Natural killer cell treated with Interleukin-12 subunit alpha and Interleukin-12 subunit beta and Interleukin-15 and Interleukin-18, amount 100 ng/mL, for 72 hours (primary cell): ENCODE measurements at regions not wholly inside any gene's neighbourhood (a gene's known extent, or its start where the extent isn't known, plus 50 kb on each side); places are given as distances from the start of the nearest gene placed in this dataset.
A peak's percentile ranks its signal among the peaks of the same experiment; 100 is the strongest.

Experiments used
- ATAC-seq, 2 donors: fragments of 150-1000 bp; cut with Tn5 transposase in 1 of 2; sonication (Bioruptor Pico), chemical (Tn5 transposase) in 1 of 2; 2 replicates each; pipeline ENCODE4 v1.10.0; 2021
- DNase-seq: peaks from one replicate; pipeline ENCODE4 v3.0.0; 2022; ENCODE audit warnings: low spot score
- H3K27ac Mint-ChIP-seq, 2 donors: 1 replicate in 1 of 2; 2 replicates in 1 of 2; pipeline ENCODE4 v1.8.0; 2022; ENCODE audit warnings: mixed read lengths in 2 of 2, mild to moderate bottlenecking in 1 of 2, moderate library complexity in 1 of 2
- H3K27me3 Mint-ChIP-seq, 2 donors: 1 replicate in 1 of 2; 2 replicates in 1 of 2; pipeline ENCODE4 v1.8.0; 2022; ENCODE audit warnings: mixed read lengths in 2 of 2
- H3K36me3 Mint-ChIP-seq: one replicate; pipeline ENCODE4 v1.8.0; 2022; ENCODE audit warnings: mixed read lengths
- H3K4me1 Mint-ChIP-seq, 2 donors: 1 replicate in 1 of 2; 2 replicates in 1 of 2; pipeline ENCODE4 v1.8.0; 2022; ENCODE audit warnings: low read depth in 2 of 2, mixed read lengths in 2 of 2, mild to moderate bottlenecking in 1 of 2
- H3K4me3 Mint-ChIP-seq: one replicate; pipeline ENCODE4 v1.8.0; 2022; ENCODE audit warnings: mixed read lengths
- H3K9me3 Mint-ChIP-seq: 2 replicates; pipeline ENCODE4 v1.8.0; 2022; ENCODE audit warnings: mixed read lengths

- DNase-seq = no peak
- Mint-ChIP-seq H3K4me3 (no peak overlapping the region), H3K9me3 (no peaks in the 10 kb centered on the region), H3K27ac (no peak overlapping the region), H3K4me1 (peaks cover 4 to 15% of the 10 kb centered on the region in 2 donors), H3K27me3 (peaks cover 0 to 22% of the 10 kb centered on the region in 2 donors), H3K36me3 (no peaks in the 10 kb centered on the region)
- no peak for ATAC-seq
These were observed 98.4 kb upstream of the SLC45A1 start for GRCh38 chr1:8219530-8219929.

GRCh38 chr1:8218351-8219092 is 99.4 kb upstream of the SLC45A1 start:
- H3K4me3 Mint-ChIP-seq = peak overlapping the region; percentile 54
- peaks cover 1 to 19% of the 10 kb centered on the region in 2 donors for H3K27me3 Mint-ChIP-seq
- H3K27ac Mint-ChIP-seq = no peak overlapping the region
- peaks cover 4 to 15% of the 10 kb centered on the region in 2 donors for H3K4me1 Mint-ChIP-seq
- ATAC-seq (peak in 1 of 2 donors; percentile 48), DNase-seq (no peak)
- H3K36me3 Mint-ChIP-seq = no peaks in the 10 kb centered on the region
- no peaks in the 10 kb centered on the region for H3K9me3 Mint-ChIP-seq

- no peak overlapping the region for H3K27ac Mint-ChIP-seq
- no peaks in the 10 kb centered on the region for H3K36me3 Mint-ChIP-seq
- ATAC-seq (no peak), DNase-seq (no peak)
- H3K4me3 Mint-ChIP-seq = peak overlapping the region; percentile 54
- H3K9me3 Mint-ChIP-seq = no peaks in the 10 kb centered on the region
- H3K4me1 Mint-ChIP-seq = peaks cover 10 to 23% of the 10 kb centered on the region in 2 donors
- peaks cover 7 to 25% of the 10 kb centered on the region in 2 donors for H3K27me3 Mint-ChIP-seq
These were observed 100.1 kb upstream of the SLC45A1 start for GRCh38 chr1:8217809-8218208.

- DNase-seq = no peak
- Mint-ChIP-seq H3K4me1 (peaks cover 16 to 29% of the 10 kb centered on the region in 2 donors), H3K9me3 (no peaks in the 10 kb centered on the region), H3K27ac (peak overlapping the region in 1 of 2 donors; percentile 63), H3K27me3 (peaks cover 14 to 30% of the 10 kb centered on the region in 2 donors), H3K36me3 (no peaks in the 10 kb centered on the region), H3K4me3 (peak overlapping the region; percentile 65)
- peak; percentile 67 to 75 for ATAC-seq
These were observed 100.8 kb upstream of the SLC45A1 start for GRCh38 chr1:8217011-8217711.

- DNase-seq = no peak
- no peaks in the 10 kb centered on the region for H3K36me3 Mint-ChIP-seq
- H3K9me3 Mint-ChIP-seq = no peaks in the 10 kb centered on the region
- H3K4me1 Mint-ChIP-seq = peaks cover 25 to 39% of the 10 kb centered on the region in 2 donors
- ATAC-seq = no peak
- no peak overlapping the region for H3K27ac Mint-ChIP-seq
- H3K4me3 Mint-ChIP-seq = no peak overlapping the region
- H3K27me3 Mint-ChIP-seq = peaks cover 17 to 36% of the 10 kb centered on the region in 2 donors
These were observed 101.9 kb upstream of the SLC45A1 start for GRCh38 chr1:8216005-8216404.

GRCh38 chr1:8214501-8215173 is 103.3 kb upstream of the SLC45A1 start:
- Mint-ChIP-seq H3K4me1 (peaks cover 25 to 41% of the 10 kb centered on the region in 2 donors), H3K4me3 (no peak overlapping the region), H3K27me3 (peaks cover 17 to 33% of the 10 kb centered on the region in 2 donors), H3K36me3 (no peaks in the 10 kb centered on the region), H3K9me3 (no peaks in the 10 kb centered on the region), H3K27ac (no peak overlapping the region)
- DNase-seq (no peak), ATAC-seq (no peak)

GRCh38 chr1:8213676-8214075 is 104.2 kb upstream of the SLC45A1 start:
- H3K9me3 Mint-ChIP-seq = no peaks in the 10 kb centered on the region
- H3K27ac Mint-ChIP-seq = no peak overlapping the region
- H3K4me3 Mint-ChIP-seq = no peak overlapping the region
- peaks cover 17 to 31% of the 10 kb centered on the region in 2 donors for H3K27me3 Mint-ChIP-seq
- no peak for DNase-seq
- ATAC-seq = no peak
- H3K36me3 Mint-ChIP-seq = no peaks in the 10 kb centered on the region
- H3K4me1 Mint-ChIP-seq = peaks cover 25 to 36% of the 10 kb centered on the region in 2 donors

GRCh38 chr1:8213136-8213535 is 104.8 kb upstream of the SLC45A1 start:
- no peaks in the 10 kb centered on the region for H3K36me3 Mint-ChIP-seq
- no peak for DNase-seq
- H3K27me3 Mint-ChIP-seq = peaks cover 17 to 31% of the 10 kb centered on the region in 2 donors
- H3K27ac Mint-ChIP-seq = peak overlapping the region in 1 of 2 donors; percentile 63
- H3K9me3 Mint-ChIP-seq = no peaks in the 10 kb centered on the region
- no peak for ATAC-seq
- H3K4me3 Mint-ChIP-seq = no peak overlapping the region
- peaks cover 25 to 34% of the 10 kb centered on the region in 2 donors for H3K4me1 Mint-ChIP-seq

GRCh38 chr1:8212580-8213031 is 105.3 kb upstream of the SLC45A1 start:
- peaks cover 17 to 31% of the 10 kb centered on the region in 2 donors for H3K27me3 Mint-ChIP-seq
- no peaks in the 10 kb centered on the region for H3K9me3 Mint-ChIP-seq
- no peaks in the 10 kb centered on the region for H3K36me3 Mint-ChIP-seq
- DNase-seq (no peak), ATAC-seq (no peak)
- H3K27ac Mint-ChIP-seq = peak overlapping the region; percentile 40 to 63
- peaks cover 25 to 32% of the 10 kb centered on the region in 2 donors for H3K4me1 Mint-ChIP-seq
- H3K4me3 Mint-ChIP-seq = peak overlapping the region; percentile 75

- DNase-seq = no peak
- H3K36me3 Mint-ChIP-seq = no peaks in the 10 kb centered on the region
- peaks cover 17 to 31% of the 10 kb centered on the region in 2 donors for H3K27me3 Mint-ChIP-seq
- H3K9me3 Mint-ChIP-seq = no peaks in the 10 kb centered on the region
- peak overlapping the region; percentile 75 for H3K4me3 Mint-ChIP-seq
- peak; percentile 59 to 79 for ATAC-seq
- H3K27ac Mint-ChIP-seq = peak overlapping the region; percentile 40 to 63
- peaks cover 25 to 32% of the 10 kb centered on the region in 2 donors for H3K4me1 Mint-ChIP-seq
These were observed 105.9 kb upstream of the SLC45A1 start for GRCh38 chr1:8211883-8212579.

- no peak for DNase-seq
- ATAC-seq = peak; percentile 24 to 37
- peaks cover 17 to 27% of the 10 kb centered on the region in 2 donors for H3K27me3 Mint-ChIP-seq
- H3K4me1 Mint-ChIP-seq = peaks cover 21 to 28% of the 10 kb centered on the region in 2 donors
- no peaks in the 10 kb centered on the region for H3K36me3 Mint-ChIP-seq
- H3K9me3 Mint-ChIP-seq = no peaks in the 10 kb centered on the region
- peak overlapping the region; percentile 75 for H3K4me3 Mint-ChIP-seq
- H3K27ac Mint-ChIP-seq = peak overlapping the region; percentile 40 to 63
These were observed 106.5 kb upstream of the SLC45A1 start for GRCh38 chr1:8211251-8211882.

GRCh38 chr1:8207202-8207601 is 110.7 kb upstream of the SLC45A1 start:
- ATAC-seq (no peak), DNase-seq (no peak)
- peaks cover 4 to 10% of the 10 kb centered on the region in 2 donors for H3K27me3 Mint-ChIP-seq
- H3K27ac Mint-ChIP-seq = no peak overlapping the region
- H3K4me3 Mint-ChIP-seq = no peak overlapping the region
- no peaks in the 10 kb centered on the region for H3K36me3 Mint-ChIP-seq
- peaks cover 10 to 14% of the 10 kb centered on the region in 2 donors for H3K4me1 Mint-ChIP-seq
- no peaks in the 10 kb centered on the region for H3K9me3 Mint-ChIP-seq

GRCh38 chr1:8206391-8206790 is 111.5 kb upstream of the SLC45A1 start:
- no peak overlapping the region for H3K27ac Mint-ChIP-seq
- peaks cover 0 to 3% of the 10 kb centered on the region in 2 donors for H3K27me3 Mint-ChIP-seq
- no peaks in the 10 kb centered on the region for H3K36me3 Mint-ChIP-seq

More at GRCh38 chr1:8206391-8206790, 111.5 kb upstream of the SLC45A1 start:
- Mint-ChIP-seq H3K4me3 (no peak overlapping the region), H3K4me1 (peaks cover 2 to 6% of the 10 kb centered on the region in 2 donors), H3K9me3 (no peaks in the 10 kb centered on the region)
- ATAC-seq (no peak), DNase-seq (no peak)
